GM12873 (cell line): ENCODE measurements at regions not wholly inside any gene's neighbourhood (a gene's known extent, or its start where the extent isn't known, plus 50 kb on each side); places are given as distances from the start of the nearest gene placed in this dataset.

Experiments used
- TF ChIP-seq, protein P1 (sequence below): IDR thresholded peaks from 2 replicates; pipeline ENCODE4 v1.5.1; 2012; ENCODE audit warnings: low read depth, mild to moderate bottlenecking, moderate library complexity, low read length, control low read depth; ENCODE audit not compliant: insufficient read depth; ENCODE audit errors: missing control alignments

DNA sequence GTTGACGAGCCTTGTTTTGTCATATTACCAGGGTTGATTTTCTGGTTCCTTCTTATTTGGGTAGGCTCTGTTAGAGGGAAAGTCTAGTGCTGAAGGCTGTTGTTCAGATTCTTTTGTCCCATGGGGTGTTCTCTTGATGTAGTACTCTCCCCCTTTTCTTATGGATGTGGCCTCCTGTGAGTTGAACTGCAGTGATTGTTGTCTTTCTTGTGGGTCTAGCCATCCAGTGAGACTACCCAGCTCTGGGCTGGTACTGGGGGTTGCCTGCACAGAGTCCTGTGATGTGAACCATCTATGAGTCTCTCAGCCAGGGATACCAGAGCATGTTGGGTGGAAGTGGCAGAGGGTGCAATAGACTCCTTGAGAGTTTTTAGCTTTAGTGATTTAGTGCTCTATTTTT lies 680.6 kb downstream of the RFPL4B start:
- TF ChIP-seq, protein P1, sequence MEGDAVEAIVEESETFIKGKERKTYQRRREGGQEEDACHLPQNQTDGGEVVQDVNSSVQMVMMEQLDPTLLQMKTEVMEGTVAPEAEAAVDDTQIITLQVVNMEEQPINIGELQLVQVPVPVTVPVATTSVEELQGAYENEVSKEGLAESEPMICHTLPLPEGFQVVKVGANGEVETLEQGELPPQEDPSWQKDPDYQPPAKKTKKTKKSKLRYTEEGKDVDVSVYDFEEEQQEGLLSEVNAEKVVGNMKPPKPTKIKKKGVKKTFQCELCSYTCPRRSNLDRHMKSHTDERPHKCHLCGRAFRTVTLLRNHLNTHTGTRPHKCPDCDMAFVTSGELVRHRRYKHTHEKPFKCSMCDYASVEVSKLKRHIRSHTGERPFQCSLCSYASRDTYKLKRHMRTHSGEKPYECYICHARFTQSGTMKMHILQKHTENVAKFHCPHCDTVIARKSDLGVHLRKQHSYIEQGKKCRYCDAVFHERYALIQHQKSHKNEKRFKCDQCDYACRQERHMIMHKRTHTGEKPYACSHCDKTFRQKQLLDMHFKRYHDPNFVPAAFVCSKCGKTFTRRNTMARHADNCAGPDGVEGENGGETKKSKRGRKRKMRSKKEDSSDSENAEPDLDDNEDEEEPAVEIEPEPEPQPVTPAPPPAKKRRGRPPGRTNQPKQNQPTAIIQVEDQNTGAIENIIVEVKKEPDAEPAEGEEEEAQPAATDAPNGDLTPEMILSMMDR: no peak

- TF ChIP-seq, protein P1: no peak
Measured at GRCh38 chr6:113031591-113032238, 684.6 kb downstream of the RFPL4B start.

- TF ChIP-seq, protein P1: no peak
Measured at GRCh38 chr6:113039005-113039404, 691.9 kb downstream of the RFPL4B start.

DNA sequence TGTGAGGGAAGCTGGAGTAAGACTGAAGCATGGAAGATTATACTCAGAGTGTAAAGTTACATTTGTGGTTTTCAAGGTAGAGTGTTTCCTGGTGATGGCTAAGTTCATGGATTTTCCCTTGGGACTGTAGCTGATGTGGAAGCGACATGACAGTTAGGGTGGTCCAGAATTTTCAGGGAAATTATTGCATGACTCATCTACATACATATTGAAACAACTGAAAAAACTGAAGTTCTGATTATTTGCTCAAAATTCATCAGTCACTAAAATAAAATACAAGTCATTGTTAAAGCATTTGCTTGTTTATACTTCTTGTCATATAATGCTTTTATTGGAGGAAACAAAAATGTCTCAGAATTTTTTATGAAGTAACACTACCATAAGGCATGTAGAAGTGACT lies 700.0 kb downstream of the RFPL4B start:
- TF ChIP-seq, protein P1: no peak

- TF ChIP-seq, protein P1: no peak
Measured at GRCh38 chr6:113047932-113048331, 700.8 kb downstream of the RFPL4B start.

GRCh38 chr6:113048741-113049140 lies 701.6 kb downstream of the RFPL4B start:
- TF ChIP-seq, protein P1: no peak

DNA sequence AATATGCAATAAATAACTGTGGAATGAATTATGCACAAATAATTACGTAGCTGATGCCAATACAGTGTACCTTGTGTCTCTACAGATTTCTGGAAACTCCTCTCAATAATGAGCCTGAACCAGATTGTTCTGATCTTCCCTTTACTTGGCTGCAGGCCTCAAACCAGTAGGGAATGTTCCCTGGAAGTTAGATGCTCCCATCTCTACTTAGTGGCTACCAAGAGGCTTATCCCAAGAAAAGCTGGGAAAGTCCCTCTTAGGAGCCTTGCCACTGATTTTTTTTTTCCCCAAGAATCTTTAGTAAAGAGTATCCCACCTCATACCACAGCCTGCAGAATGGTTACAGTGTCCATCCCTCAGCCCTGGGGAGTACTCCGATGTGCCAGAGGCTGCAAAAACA lies 702.1 kb downstream of the RFPL4B start:
- TF ChIP-seq, protein P1: no peak
